ENCODE measurements at regions not wholly inside any gene's neighbourhood (a gene's known extent, or its start where the extent isn't known, plus 50 kb on each side); places are given as distances from the start of the nearest gene placed in this dataset.

- DNase-seq (ENCODE audit: low spot score), result peak; percentile 48
Measured at GRCh38 chr20:48463916-48464315, 363.9 kb downstream of the PREX1 start.

GRCh38 chr20:48463096-48463720 lies 364.6 kb downstream of the PREX1 start:
- no peak for DNase-seq (ENCODE audit: low spot score)

- DNase-seq (ENCODE audit: low spot score), result no peak
Measured at GRCh38 chr20:48461735-48462119, 366.1 kb downstream of the PREX1 start.

DNA sequence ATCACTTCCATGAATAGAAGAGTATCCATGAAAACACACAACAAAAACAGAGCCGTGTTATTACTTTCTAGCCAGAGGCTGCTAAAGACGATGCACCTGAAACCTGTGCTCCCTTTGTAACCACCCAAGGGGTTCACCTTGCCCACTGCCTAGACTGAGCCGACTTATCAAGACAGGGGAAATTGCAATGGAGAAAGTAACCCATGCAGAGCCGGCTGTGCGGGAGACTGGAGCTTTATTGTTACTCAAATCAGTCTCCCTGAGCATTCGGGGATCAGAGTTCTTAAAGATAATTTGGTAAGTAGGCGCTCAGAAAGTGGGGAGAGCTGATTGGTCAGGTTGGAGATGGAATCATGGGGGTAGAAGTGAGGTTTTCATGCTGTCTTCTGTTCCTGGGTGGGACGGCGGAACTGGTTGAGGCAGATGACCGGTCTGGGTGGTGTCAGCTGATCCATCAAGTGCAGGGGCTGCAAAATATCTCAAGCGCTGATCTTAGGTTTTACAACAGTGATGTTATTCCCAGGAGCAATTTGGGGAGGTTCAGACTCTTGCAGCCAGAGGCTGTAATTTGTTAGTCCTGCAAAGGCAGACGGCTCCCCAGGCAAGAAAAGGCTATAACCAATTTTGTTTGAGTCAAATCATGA lies 366.6 kb downstream of the PREX1 start:
- DNase-seq (ENCODE audit: low spot score), result no peak

- no peak for DNase-seq (ENCODE audit: low spot score)
Measured at GRCh38 chr20:48460681-48461080, 367.1 kb downstream of the PREX1 start.

- DNase-seq (ENCODE audit: low spot score), result no peak
Measured at GRCh38 chr20:48459722-48460395, 367.9 kb downstream of the PREX1 start.

DNA sequence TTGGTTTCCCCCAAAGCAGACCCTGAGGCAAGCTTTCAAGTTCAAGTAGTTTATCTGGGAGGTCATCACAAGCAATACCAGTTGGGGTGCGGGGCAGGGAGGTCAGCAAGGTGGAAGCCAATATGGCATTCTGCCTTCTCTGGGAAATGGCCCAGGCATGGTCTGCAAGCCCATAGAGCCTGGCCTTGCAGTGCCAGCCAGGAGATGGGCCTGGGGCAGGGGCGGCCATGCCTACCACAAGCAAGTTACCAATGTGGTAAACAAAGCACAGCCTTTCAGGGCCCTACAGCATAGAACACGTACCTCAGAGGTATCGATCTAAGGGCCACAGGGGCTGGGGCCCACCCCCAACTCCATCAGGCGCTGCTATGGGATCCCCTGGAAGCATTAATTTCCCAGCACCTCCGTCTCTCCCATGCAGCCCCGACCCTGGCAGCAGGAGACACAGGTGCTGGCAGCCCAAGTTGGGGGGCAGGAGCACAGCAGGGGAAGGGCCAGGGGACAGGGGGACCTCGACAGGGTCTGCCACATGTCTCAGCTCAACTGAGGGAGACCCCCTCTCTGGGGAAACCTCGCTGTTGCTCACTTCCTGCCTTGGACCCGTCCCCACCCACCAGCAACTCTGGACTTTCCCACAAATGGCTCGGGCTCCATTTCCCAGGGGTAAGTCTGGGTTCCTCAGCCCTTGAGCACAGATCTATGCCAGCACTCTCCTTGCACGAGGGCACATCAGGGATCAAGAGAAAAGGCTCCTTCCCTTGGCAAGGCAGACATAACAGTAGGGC lies 369.0 kb downstream of the PREX1 start:
- no peak for DNase-seq (ENCODE audit: low spot score)

DNA sequence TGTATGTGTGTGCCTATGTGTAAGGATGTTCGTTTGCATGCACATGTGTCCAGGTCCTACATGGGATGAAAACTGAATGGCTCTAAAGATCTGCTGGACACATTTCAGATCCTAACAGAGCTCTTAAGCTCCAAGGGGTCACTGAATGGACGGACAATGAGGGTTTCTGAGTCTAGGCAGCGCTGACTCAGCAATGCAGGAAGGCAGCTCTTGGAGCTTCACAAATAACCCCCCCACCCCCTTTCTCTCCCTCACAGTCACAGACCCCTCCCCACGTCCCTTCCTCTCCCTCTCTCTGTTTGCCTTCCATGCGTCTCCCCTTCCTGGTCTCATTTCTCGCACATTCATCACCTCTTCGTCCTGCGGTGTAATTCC lies 369.8 kb downstream of the PREX1 start:
- DNase-seq (ENCODE audit: low spot score), result no peak

GRCh38 chr20:48457193-48458002 lies 370.4 kb downstream of the PREX1 start:
- no peak for DNase-seq (ENCODE audit: low spot score)

DNA sequence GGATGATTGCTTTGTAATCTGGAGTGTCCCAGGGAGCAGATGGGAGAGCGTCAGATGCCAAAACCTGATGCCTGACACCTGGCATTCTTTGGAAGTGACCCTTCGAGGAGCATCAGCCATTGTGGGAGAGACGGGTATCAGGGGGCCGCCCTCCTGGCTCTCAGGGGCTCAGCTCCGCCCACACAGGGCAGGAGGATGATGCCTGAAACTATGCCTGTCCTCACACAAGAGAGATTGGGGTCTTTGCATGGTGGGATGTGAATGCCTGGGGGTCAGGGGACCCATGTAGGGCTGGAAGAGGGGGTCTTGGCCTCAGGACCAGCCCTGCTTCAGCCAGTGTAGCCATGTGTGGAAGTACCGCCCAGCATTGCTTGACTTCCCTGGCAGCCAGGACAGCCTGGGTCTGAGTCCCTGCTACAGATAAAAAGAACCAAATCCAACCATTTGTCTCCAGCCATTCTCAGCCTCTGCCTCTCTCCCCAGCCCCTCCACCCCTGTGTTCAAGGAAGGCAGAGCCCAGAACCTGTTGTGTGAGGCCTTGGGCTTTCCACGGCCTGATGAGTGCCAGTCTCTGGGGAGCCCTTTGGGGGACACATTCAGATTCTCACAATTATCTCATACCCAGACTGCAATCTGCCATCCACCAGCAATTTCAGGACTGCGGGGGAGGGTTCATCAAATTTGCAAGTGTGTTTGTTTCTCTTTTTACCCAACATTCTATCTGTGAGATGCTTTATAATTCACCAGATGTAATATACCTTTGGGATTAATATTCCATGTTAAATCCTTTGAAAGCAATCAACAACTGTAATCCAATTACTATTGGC lies 371.2 kb downstream of the PREX1 start:
- no peak for DNase-seq (ENCODE audit: low spot score)

DNA sequence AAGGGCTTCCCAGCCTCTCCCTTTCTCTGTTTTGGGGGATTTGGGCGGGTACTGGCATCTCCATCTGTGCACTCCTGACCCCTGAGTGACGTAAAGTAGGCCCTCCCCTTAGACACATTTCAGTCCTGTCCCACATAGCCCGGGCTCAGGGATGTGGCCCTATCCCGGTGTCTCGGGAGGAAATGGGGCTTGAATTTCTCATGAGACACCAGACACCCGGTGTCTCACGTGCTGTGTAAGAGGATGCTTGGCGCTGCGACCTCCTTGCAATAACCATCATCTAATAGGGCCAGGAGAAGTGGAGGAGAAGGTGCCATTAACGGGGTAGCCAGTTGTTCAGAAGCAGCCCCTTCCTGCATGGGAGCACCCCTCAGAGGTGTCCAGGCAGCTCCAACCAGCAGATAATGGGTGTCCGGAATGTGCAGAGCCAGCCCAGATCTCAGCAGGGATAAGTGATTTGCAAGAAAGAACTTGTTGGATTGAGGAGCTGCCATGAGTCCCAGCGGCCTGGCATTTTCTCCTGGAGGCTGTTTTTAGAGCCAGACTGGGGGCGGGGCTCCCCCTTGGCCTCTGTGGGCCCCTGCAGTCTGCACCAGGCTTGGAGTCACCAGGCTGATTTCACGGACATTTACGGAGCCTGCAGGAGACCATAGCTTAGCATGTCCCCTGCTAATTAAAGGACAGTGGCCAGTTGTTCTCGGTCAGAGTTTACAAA lies 372.0 kb downstream of the PREX1 start:
- no peak for DNase-seq (ENCODE audit: low spot score)

DNA sequence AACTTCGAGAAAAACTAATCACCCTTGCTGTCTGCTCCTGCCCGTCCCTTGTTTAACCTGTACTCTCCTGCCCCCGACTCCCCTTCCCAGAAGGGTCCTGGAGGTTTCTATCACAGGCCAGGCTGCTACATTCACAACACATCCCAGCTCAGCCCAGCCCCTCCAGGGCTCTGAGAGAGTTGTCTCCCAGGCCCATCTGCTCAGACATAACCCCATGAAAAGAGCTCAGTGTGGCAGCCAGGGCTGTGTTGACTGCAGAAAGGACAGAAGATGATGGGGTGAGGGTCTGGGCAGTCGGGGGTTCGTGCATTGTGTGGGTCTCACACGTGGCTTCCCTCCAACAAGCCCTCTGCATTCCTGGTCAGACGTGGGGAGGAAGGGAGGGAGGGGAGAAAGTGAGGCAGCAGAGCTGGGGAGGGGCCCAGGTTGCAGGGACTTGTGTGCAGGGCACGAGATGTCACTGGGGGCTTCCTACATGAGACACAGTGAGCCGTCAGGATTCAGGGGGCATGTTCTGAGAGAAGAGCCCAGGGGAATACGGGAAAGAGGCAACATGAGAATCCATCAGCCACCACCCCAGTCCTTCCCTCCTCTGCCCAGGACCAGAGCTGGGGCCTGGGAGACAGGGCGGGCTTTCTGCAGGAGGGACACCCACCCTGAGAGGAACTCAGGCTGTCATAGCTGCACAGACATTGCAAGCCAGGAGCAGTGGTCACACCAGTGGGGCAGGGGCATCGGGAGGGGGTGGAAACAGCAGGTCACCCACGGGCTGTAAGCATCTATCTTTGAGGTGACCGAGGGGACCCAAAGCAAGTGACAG lies 372.9 kb downstream of the PREX1 start:
- no peak for DNase-seq (ENCODE audit: low spot score)

DNA sequence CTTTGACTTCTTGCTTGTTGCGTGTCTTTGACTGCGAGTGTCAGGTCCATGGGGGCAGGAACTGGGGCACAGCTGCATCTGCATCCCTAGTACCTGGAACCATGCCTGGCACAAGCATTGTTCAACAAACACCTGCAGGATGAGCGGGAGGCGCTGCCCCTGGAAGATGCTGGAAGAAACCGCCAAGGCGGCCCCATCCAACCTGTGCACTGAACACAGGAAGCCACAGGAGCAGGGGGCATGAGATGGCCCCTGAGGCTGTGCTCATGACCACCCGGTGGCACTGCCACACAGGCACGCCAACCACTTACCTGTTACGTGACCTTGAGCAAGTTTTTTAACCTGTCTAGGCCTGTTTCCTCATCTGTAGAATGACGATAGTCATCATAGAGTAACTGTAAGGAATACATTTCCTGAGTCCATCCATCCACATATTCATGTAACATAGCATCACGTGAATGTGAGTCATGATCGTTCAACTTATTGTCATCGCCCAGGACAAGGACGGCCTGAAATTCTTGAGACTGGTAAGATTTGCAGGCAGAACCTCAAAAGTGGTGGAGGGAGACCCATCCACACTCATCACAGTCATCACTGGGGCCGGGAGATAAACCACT lies 374.2 kb downstream of the PREX1 start:
- no peak for DNase-seq (ENCODE audit: low spot score)

DNA sequence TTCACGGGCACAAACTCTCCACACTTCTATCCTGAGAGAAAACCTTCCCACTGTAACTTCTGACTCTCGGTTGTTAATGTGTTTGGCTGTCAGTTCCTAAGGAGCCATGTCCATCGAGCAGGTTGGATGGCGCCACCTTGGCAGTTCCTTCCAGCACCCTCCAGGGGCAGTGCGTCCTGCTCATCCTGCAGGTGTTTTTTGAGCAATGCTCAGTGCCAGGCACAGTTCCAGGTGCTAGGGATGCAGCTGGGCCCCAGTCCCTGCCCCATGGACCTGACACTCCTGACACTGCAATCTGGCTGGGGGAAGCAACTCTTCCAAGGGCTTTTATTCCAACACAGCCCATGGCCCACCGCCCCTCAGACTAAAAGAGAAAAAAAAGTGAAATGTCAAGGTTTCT lies 376.4 kb downstream of the PREX1 start:
- no peak for DNase-seq (ENCODE audit: low spot score)

GRCh38 chr20:48448666-48449600 lies 378.9 kb downstream of the PREX1 start:
- no peak for DNase-seq (ENCODE audit: low spot score)

- no peak for DNase-seq (ENCODE audit: low spot score)
Measured at GRCh38 chr20:48447456-48447855, 380.3 kb downstream of the PREX1 start.

DNA sequence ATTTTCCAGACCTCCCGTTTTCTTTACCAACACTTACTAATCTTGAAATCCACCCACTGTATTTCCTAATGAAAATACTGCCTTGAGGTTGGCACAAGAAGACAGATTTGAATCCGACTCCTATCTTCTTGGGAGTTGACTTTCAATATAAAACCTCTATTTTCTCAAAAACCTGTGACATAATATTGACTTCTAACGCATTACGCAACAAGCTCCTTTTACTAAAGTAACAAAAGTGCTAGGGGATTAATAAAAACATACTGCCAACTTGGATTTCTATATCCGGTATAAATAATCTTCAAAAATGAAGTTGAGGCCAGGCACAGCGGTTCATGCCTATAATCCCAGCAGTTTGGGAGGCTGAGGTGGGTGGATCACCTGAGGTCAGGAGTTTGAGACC lies 382.0 kb downstream of the PREX1 start:
- DNase-seq (ENCODE audit: low spot score), result no peak

GRCh38 chr20:48444249-48444648 lies 383.6 kb downstream of the PREX1 start:
- no peak for DNase-seq (ENCODE audit: low spot score)
